ENCODE measurements at regions not wholly inside any gene's neighbourhood (a gene's known extent, or its start where the extent isn't known, plus 50 kb on each side); places are given as distances from the start of the nearest gene placed in this dataset.

DNA sequence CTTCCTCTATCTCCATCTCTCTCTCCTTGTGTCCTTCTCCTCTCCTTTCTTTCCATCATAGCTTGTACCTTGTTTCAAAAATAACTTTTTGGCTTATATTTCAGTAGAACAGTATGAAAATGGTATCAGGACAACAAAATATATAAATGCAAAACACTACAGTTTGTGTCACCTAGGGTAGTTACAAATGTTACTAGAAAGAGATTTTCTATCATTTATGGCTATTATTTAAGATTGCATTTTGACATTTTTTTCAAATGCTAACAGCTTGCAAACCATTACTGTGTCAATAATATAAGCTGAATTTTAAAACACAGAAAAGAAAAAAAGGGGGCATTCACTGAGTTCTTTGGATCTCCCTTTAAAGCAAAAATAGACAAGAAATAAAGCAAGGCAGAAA, 392.3 kb upstream of the LRRC4C start:
- DNase-seq (ENCODE audit: low read depth, low spot score) (no peak), FAIRE-seq (no peak)
- no peaks in the 10 kb centered on the region for H3K4me1 ChIP-seq (ENCODE audit: control insufficient read depth, extremely low read depth, insufficient read depth, low read length)
- no peaks in the 10 kb centered on the region for H3K9me3 ChIP-seq (replicated peaks; ENCODE audit: control insufficient read depth, insufficient read depth, low read length)
- no peaks in the 10 kb centered on the region for H4K20me1 ChIP-seq (replicated peaks; ENCODE audit: control insufficient read depth, extremely low read depth, insufficient read depth, low read length)
- dilution Hi-C loops (cut with MboI; ENCODE audit: extremely low pct_ligation_motif_present, low sequenced_read_pairs) (no loop called here), intact Hi-C loops (cut with micrococcal nuclease) (no loop called here)
- ChIA-PET POLR2A (no interaction called here), CTCF (no interaction called here)
- BruUV-seq (replicated peaks), result no TSS peak
- H3K9ac ChIP-seq (replicated peaks; ENCODE audit: extremely low read depth, insufficient read depth, low read length), result no peak overlapping the region
- H3K4me3 ChIP-seq (replicated peaks in 1 of 3; ENCODE audit: insufficient read depth in 1 of 3, low read depth in 1 of 3, low read length in 3 of 3), result no peak overlapping the region
- no peak overlapping the region for H3K27ac ChIP-seq (ENCODE audit: insufficient read depth, low read depth, low read length)
- no peaks in the 10 kb centered on the region for H3K36me3 ChIP-seq (ENCODE audit: control insufficient read depth in 2 of 2, extremely low read depth in 1 of 2, insufficient read depth in 2 of 2, low read length in 2 of 2)
- no peak overlapping the region for H2AFZ ChIP-seq (ENCODE audit: low read depth, low read length)
- H3K27me3 ChIP-seq (ENCODE audit: control insufficient read depth in 2 of 2, insufficient read depth in 2 of 2, low read length in 2 of 2), result no peaks in the 10 kb centered on the region
- no peaks in the 10 kb centered on the region for H3K9me1 ChIP-seq (replicated peaks; ENCODE audit: control insufficient read depth, extremely low read depth, insufficient read depth, low read length)
- H3K79me2 ChIP-seq (ENCODE audit: control insufficient read depth, insufficient read depth, low read length), result no peaks in the 10 kb centered on the region
- TF ChIP-seq JUN (IDR thresholded peaks at IDR 0.05; ENCODE audit: borderline replicate concordance, insufficient read depth, insufficient read length, low read depth), result no peak
- H3K4me2 ChIP-seq (ENCODE audit: insufficient read depth, low read length), result no peak overlapping the region

DNA sequence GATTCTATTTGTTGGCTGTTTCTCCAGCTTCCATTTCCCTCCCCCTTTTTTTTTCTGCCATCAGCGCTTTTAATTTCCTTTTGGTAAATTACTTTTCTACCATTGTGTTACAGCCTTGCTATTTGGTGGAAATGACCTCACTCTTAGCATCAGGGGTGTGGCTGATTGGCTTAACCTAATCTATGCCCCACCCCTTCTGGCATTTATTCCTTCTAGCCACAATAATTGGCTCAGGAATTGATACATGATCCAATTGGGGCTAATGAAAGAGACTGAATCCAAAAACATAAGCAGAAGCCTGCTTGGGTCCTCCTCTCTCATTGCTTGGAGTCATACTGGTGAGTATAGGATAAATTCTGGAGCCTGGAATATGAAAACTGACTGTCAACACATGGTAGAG, 402.4 kb upstream of the LRRC4C start:
- Histone ChIP-seq H3K79me2 (ENCODE audit: control insufficient read depth, insufficient read depth, low read length) (no peaks in the 10 kb centered on the region), H3K4me1 (ENCODE audit: control insufficient read depth, extremely low read depth, insufficient read depth, low read length) (no peaks in the 10 kb centered on the region), H3K9me1 (replicated peaks; ENCODE audit: control insufficient read depth, extremely low read depth, insufficient read depth, low read length) (no peaks in the 10 kb centered on the region), H3K27ac (ENCODE audit: insufficient read depth, low read depth, low read length) (no peak overlapping the region), H3K4me2 (ENCODE audit: insufficient read depth, low read length) (no peak overlapping the region), H3K27me3 (ENCODE audit: control insufficient read depth in 2 of 2, insufficient read depth in 2 of 2, low read length in 2 of 2) (no peaks in the 10 kb centered on the region), H3K4me3 (replicated peaks in 1 of 3; ENCODE audit: insufficient read depth in 1 of 3, low read depth in 1 of 3, low read length in 3 of 3) (no peak overlapping the region), H3K9me3 (replicated peaks; ENCODE audit: control insufficient read depth, insufficient read depth, low read length) (no peaks in the 10 kb centered on the region), H4K20me1 (replicated peaks; ENCODE audit: control insufficient read depth, extremely low read depth, insufficient read depth, low read length) (no peaks in the 10 kb centered on the region), H3K36me3 (ENCODE audit: control insufficient read depth in 2 of 2, extremely low read depth in 1 of 2, insufficient read depth in 2 of 2, low read length in 2 of 2) (no peaks in the 10 kb centered on the region), H2AFZ (ENCODE audit: low read depth, low read length) (no peak overlapping the region), H3K9ac (replicated peaks; ENCODE audit: extremely low read depth, insufficient read depth, low read length) (no peak overlapping the region)
- ChIA-PET POLR2A (no interaction called here), CTCF (no interaction called here)
- intact Hi-C loops (cut with micrococcal nuclease), result no loop called here
- no TSS peak for BruUV-seq (replicated peaks)
- TF ChIP-seq JUN (IDR thresholded peaks at IDR 0.05; ENCODE audit: borderline replicate concordance, insufficient read depth, insufficient read length, low read depth) (no peak), GATA2 (IDR thresholded peaks at IDR 0.05; ENCODE audit: insufficient read depth, insufficient read length, low read depth, low read length) (no peak), POLR2AphosphoS5 (IDR thresholded peaks at IDR 0.05; ENCODE audit: insufficient read depth, low read depth, low read length) (no peak), POLR2A (IDR thresholded peaks at IDR 0.05; ENCODE audit: low read depth, low read length) (no peak), MYC (IDR thresholded peaks at IDR 0.05; ENCODE audit: low read depth, low read length) (no peak), FOS (IDR thresholded peaks at IDR 0.05; ENCODE audit: borderline replicate concordance, insufficient read depth, low read length) (no peak), EZH2 (IDR thresholded peaks at IDR 0.05; ENCODE audit: borderline replicate concordance, low read depth, low read length, severe bottlenecking) (no peak)
- TF ChIP-seq, protein P1, sequence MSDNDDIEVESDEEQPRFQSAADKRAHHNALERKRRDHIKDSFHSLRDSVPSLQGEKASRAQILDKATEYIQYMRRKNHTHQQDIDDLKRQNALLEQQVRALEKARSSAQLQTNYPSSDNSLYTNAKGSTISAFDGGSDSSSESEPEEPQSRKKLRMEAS (IDR thresholded peaks at IDR 0.05; ENCODE audit: insufficient read depth, insufficient read length), result no peak
- TF ChIP-seq, protein P2, sequence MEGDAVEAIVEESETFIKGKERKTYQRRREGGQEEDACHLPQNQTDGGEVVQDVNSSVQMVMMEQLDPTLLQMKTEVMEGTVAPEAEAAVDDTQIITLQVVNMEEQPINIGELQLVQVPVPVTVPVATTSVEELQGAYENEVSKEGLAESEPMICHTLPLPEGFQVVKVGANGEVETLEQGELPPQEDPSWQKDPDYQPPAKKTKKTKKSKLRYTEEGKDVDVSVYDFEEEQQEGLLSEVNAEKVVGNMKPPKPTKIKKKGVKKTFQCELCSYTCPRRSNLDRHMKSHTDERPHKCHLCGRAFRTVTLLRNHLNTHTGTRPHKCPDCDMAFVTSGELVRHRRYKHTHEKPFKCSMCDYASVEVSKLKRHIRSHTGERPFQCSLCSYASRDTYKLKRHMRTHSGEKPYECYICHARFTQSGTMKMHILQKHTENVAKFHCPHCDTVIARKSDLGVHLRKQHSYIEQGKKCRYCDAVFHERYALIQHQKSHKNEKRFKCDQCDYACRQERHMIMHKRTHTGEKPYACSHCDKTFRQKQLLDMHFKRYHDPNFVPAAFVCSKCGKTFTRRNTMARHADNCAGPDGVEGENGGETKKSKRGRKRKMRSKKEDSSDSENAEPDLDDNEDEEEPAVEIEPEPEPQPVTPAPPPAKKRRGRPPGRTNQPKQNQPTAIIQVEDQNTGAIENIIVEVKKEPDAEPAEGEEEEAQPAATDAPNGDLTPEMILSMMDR (IDR thresholded peaks at IDR 0.05; ENCODE audit: extremely low read depth in 1 of 2, insufficient read depth in 1 of 2, low read depth in 1 of 2, low read length in 2 of 2), result no peak
- FAIRE-seq, result no peak
- dilution Hi-C loops (cut with MboI; ENCODE audit: extremely low pct_ligation_motif_present, low sequenced_read_pairs), result no loop called here
- no peak for DNase-seq (ENCODE audit: low read depth, low spot score)

All from endothelial cell of umbilical vein (primary cell).